ENCODE measurements at regions not wholly inside any gene's neighbourhood (a gene's known extent, or its start where the extent isn't known, plus 50 kb on each side); places are given as distances from the start of the nearest gene placed in this dataset.

DNA sequence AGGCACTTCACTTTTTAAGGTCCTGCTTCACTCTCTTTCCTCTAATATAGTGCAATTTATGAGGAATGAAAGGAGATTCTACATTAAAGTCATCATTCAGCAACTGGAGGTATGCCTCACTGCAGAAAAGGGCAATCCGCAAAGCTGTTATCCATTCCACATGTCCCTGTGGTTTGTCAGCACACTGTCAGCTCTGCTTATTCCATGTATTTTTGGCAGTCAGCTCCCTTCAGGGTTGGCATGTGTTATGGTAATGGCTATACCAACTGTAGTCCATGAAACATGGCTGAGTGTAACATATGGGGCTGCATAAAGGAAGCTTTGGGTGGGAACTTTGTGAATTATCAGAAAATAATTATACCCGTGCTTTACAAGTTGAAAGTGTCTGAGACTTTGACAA, 154.1 kb downstream of the GALC start:
- TF ChIP-seq, protein P1, sequence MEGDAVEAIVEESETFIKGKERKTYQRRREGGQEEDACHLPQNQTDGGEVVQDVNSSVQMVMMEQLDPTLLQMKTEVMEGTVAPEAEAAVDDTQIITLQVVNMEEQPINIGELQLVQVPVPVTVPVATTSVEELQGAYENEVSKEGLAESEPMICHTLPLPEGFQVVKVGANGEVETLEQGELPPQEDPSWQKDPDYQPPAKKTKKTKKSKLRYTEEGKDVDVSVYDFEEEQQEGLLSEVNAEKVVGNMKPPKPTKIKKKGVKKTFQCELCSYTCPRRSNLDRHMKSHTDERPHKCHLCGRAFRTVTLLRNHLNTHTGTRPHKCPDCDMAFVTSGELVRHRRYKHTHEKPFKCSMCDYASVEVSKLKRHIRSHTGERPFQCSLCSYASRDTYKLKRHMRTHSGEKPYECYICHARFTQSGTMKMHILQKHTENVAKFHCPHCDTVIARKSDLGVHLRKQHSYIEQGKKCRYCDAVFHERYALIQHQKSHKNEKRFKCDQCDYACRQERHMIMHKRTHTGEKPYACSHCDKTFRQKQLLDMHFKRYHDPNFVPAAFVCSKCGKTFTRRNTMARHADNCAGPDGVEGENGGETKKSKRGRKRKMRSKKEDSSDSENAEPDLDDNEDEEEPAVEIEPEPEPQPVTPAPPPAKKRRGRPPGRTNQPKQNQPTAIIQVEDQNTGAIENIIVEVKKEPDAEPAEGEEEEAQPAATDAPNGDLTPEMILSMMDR (IDR thresholded peaks at IDR 0.05), result no peak
- TF ChIP-seq POLR2A (IDR thresholded peaks at IDR 0.05), result no peak

Measured in esophagus squamous epithelium (tissue), 4 donors.